Esophagus muscularis mucosa (tissue), 4 donors: ENCODE measurements at regions not wholly inside any gene's neighbourhood (a gene's known extent, or its start where the extent isn't known, plus 50 kb on each side); places are given as distances from the start of the nearest gene placed in this dataset.

Experiments
- DNase-seq: peaks from one replicate; pipeline ENCODE4 v3.0.0-alpha.2; 2017; ENCODE audit errors: extremely low spot score
- H3K27ac ChIP-seq, 4 donors: fragments of 200-600 bp; sonication (generic); replicated peaks in 1 of 4; 1 replicate in 3 of 4; 2 replicates in 1 of 4; pipeline ENCODE4 v1.5.1; 2016 to 2019; ENCODE audit warnings: mild to moderate bottlenecking in 1 of 4
- H3K27me3 ChIP-seq, 4 donors: fragments of 200-600 bp; sonication (generic); one replicate each; pipeline versions ENCODE4 v1.5.1 to v1.6.0; 2016 to 2019
- H3K36me3 ChIP-seq, 4 donors: fragments of 200-600 bp; sonication (generic); one replicate each; pipeline ENCODE4 v1.5.1; 2016 to 2019
- H3K4me1 ChIP-seq, 4 donors: fragments of 200-600 bp; sonication (generic); one replicate each; pipeline ENCODE4 v1.5.1; 2016 to 2019
- H3K4me3 ChIP-seq, 4 donors: fragments of 200-600 bp; sonication (generic); 1 replicate in 2 of 4; 2 replicates in 2 of 4; pipeline ENCODE4 v1.5.1; 2016 to 2019; ENCODE audit warnings: mild to moderate bottlenecking in 4 of 4, moderate library complexity in 1 of 4
- H3K9me3 ChIP-seq, 4 donors: fragments of 200-600 bp; sonication (generic); 1 replicate in 3 of 4; 2 replicates in 1 of 4; pipeline ENCODE4 v1.5.1; 2016 to 2019
- EP300 ChIP-seq: sonication (generic); formaldehyde crosslinking; IDR thresholded peaks from one replicate; pipeline ENCODE4 v1.6.1; 2017; ENCODE audit warnings: antibody characterized with exemption
- POLR2A ChIP-seq: fragments of 450-650 bp; IDR thresholded peaks from one replicate; pipeline ENCODE4 v1.6.1; 2017; ENCODE audit warnings: antibody characterized with exemption, moderate library complexity, mild to moderate bottlenecking, low read depth
- POLR2AphosphoS5 ChIP-seq, 2 donors: sonication (generic); formaldehyde crosslinking; IDR thresholded peaks; one replicate each; pipeline ENCODE4 v1.6.1; 2017; ENCODE audit warnings: antibody characterized with exemption in 2 of 2
- WGBS: methylation state at CpG from one replicate; pipeline ENCODE4 v1.1.5; 2018; 5-methylcytosine and 5-hydroxymethylcytosine counted together
- intact Hi-C: fragments of 100-400 bp; cut with DNase I; formaldehyde crosslinking; loops from one replicate; pipeline ENCODE4 v1.15.1; 2023
- TF ChIP-seq, protein P1 (sequence below), 3 experiments: fragments of 200-600 bp in 2 of 3; fragments of 450-650 bp in 1 of 3; sonication (generic) in 2 of 3; IDR thresholded peaks; one replicate each; pipeline ENCODE4 v1.5.1; 2017 to 2019; ENCODE audit warnings: antibody characterized with exemption in 3 of 3, mild to moderate bottlenecking in 2 of 3, moderate library complexity in 1 of 3

DNA sequence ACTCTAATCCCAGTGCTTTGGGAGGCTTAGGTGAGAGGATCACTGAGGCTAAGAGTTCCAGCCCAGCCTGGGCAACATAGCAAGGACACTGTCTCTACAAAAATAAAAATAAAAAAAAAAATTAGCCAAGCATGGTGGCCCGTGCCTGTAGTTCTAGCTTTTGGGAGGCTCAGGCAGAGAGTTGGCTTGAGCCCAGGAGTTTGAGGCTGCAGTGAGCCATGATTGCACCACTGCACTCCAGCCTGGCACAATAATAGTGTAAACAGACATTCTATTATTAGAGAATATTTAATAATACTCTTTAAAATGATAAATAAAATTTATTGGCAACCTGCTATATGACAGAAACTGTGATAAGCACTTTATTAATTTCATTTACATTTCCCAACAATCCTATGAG lies 908.9 kb downstream of the TUSC7 start:
- 73% methylated on average over 1 of the region's 1 CpG for WGBS
- intact Hi-C loops = no loop called here

DNA sequence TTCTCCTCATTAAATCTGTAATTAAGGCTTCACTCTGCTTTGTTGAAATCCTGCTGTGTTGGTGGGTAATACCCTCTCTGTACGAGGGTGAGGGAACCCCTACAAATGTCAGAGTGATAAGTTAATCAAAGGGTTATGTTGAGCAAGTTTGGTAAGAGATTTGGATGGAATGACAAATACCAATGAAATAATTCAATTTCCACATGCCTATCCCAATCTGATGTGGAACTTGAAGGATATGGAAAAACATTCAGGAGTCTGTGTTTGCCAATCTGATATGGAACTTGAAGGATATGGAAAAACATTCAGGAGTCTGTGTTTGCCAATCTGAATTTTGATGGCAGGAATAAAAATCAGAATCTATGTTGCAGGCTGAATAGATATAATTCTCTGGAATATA lies 910.2 kb downstream of the TUSC7 start:
- no peak overlapping the region for H3K27ac ChIP-seq
- H3K4me1 ChIP-seq = no peaks in the 10 kb centered on the region
- no peak overlapping the region for H3K4me3 ChIP-seq
- TF ChIP-seq POLR2A (no peak), POLR2AphosphoS5 (IDR thresholded peaks at IDR 0.05) (no peak), EP300 (no peak)
- TF ChIP-seq, protein P1, sequence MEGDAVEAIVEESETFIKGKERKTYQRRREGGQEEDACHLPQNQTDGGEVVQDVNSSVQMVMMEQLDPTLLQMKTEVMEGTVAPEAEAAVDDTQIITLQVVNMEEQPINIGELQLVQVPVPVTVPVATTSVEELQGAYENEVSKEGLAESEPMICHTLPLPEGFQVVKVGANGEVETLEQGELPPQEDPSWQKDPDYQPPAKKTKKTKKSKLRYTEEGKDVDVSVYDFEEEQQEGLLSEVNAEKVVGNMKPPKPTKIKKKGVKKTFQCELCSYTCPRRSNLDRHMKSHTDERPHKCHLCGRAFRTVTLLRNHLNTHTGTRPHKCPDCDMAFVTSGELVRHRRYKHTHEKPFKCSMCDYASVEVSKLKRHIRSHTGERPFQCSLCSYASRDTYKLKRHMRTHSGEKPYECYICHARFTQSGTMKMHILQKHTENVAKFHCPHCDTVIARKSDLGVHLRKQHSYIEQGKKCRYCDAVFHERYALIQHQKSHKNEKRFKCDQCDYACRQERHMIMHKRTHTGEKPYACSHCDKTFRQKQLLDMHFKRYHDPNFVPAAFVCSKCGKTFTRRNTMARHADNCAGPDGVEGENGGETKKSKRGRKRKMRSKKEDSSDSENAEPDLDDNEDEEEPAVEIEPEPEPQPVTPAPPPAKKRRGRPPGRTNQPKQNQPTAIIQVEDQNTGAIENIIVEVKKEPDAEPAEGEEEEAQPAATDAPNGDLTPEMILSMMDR (IDR thresholded peaks at IDR 0.05) = no peak
- H3K36me3 ChIP-seq = no peaks in the 10 kb centered on the region
- no peaks in the 10 kb centered on the region for H3K27me3 ChIP-seq
- H3K9me3 ChIP-seq = no peaks in the 10 kb centered on the region
- 78% methylated on average over 1 of the region's 1 CpG for WGBS
- intact Hi-C loops = no loop called here
- DNase-seq = no peak

More for the DNA sequence above, 908.9 kb downstream of the TUSC7 start:
- Histone ChIP-seq H3K4me3 (no peak overlapping the region), H3K9me3 (no peaks in the 10 kb centered on the region), H3K36me3 (no peaks in the 10 kb centered on the region), H3K27me3 (no peaks in the 10 kb centered on the region), H3K4me1 (no peaks in the 10 kb centered on the region), H3K27ac (no peak overlapping the region)
- TF ChIP-seq POLR2A = no peak
- TF ChIP-seq POLR2AphosphoS5 (IDR thresholded peaks at IDR 0.05) = no peak
- no peak for TF ChIP-seq EP300
- TF ChIP-seq, protein P1 (IDR thresholded peaks at IDR 0.05) = no peak
- no peak for DNase-seq

DNA sequence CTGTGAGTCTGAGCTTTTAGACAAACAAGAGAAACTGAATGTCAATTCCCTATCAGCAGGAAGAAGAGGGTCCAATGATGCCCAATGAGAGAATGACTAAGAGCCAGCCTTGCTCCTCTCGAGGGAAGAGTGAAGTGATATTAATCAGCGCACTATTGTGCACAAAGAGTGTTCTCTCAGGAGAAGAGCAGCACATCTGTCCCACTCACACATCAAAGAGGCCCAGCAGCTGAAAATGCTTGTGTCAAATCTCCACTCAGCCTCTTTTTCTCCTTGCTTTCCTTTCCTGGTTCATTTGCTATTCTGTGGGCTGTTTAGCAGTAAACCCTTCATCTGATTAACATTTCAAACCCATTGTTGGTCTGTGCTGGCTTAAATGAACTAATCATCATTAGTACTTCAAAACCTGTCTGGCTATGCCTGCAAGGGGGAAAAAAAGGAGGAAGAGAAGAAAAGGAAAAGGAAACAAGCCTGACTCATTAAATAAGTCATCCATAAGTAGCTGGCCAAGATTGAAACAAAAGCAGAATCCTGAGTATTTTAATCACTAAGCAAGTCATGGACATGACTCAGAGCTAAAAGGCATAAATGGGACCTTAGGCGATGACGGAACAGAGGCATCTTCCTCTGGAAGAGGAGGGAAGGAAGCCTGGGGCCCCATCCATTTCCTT lies 912.7 kb downstream of the TUSC7 start:
- 76% methylated on average over 4 of the region's 4 CpGs for WGBS
- TF ChIP-seq POLR2A (no peak), POLR2AphosphoS5 (IDR thresholded peaks at IDR 0.05) (no peak), EP300 (no peak)
- TF ChIP-seq, protein P1 (IDR thresholded peaks at IDR 0.05) = no peak

DNA sequence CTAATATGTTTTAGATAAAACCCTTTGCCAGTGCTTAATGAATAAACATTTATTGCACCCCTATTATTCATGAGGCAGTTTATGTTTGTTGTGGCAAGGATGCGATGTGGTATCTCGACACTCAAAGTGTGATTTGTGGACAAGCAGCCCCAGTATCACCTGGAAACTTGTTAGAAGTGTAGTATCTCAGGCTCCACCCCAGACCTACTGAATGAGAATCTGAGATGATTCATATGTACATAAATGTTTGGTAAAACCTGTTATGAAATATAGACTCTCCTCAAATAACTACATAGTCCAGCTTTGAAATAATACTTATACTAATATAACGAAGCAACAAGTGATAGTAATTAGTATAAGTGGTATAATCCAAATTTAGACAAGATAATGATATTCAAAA lies 914.8 kb downstream of the TUSC7 start:
- peaks cover 5 to 11% (median 11%) of the 10 kb centered on the region in 4 donors for H3K4me1 ChIP-seq
- no peaks in the 10 kb centered on the region for H3K27me3 ChIP-seq
- H3K4me3 ChIP-seq = no peak overlapping the region
- intact Hi-C loops = no loop called here
- no peak overlapping the region for H3K27ac ChIP-seq
- H3K9me3 ChIP-seq = no peaks in the 10 kb centered on the region
- 98% methylated on average over 3 of the region's 3 CpGs for WGBS
- DNase-seq = no peak
- TF ChIP-seq, protein P1 (IDR thresholded peaks at IDR 0.05) = no peak
- TF ChIP-seq POLR2A (no peak), EP300 (no peak), POLR2AphosphoS5 (IDR thresholded peaks at IDR 0.05) (no peak)
- H3K36me3 ChIP-seq = no peaks in the 10 kb centered on the region

More for the DNA sequence above, 912.7 kb downstream of the TUSC7 start:
- H3K9me3 ChIP-seq = no peaks in the 10 kb centered on the region
- no peak overlapping the region for H3K4me3 ChIP-seq
- no peak overlapping the region for H3K27ac ChIP-seq
- no peaks in the 10 kb centered on the region for H3K36me3 ChIP-seq
- intact Hi-C loops = no loop called here
- H3K4me1 ChIP-seq = no peaks in the 10 kb centered on the region
- H3K27me3 ChIP-seq = no peaks in the 10 kb centered on the region
- no peak for DNase-seq

DNA sequence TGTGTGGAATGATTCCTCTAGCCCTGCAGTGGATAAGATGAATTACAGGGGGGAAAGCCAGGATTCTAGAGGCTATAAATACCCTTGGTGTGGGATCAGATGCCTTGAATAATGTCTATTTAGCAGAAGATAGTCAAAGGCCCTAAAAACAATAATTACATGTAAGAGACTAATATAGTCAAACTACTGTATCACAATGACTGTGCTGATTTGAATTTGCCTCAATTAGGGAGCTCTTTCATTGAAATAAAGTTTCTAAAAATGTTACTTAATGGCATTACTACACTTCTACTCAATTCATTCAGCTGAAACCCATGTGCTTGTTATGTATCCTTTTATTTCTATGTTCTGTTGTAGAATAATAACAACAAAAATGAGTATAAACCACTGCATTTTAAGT lies 915.6 kb downstream of the TUSC7 start:
- Histone ChIP-seq H3K4me1 (peaks cover 5 to 18% (median 13%) of the 10 kb centered on the region in 4 donors), H3K27ac (no peak overlapping the region), H3K27me3 (no peaks in the 10 kb centered on the region), H3K4me3 (no peak overlapping the region), H3K36me3 (no peaks in the 10 kb centered on the region), H3K9me3 (no peaks in the 10 kb centered on the region)
- no peak for TF ChIP-seq POLR2A
- no peak for TF ChIP-seq EP300
- TF ChIP-seq, protein P1 (IDR thresholded peaks at IDR 0.05) = no peak
- TF ChIP-seq POLR2AphosphoS5 (IDR thresholded peaks at IDR 0.05) = no peak
- no peak for DNase-seq
- intact Hi-C loops = no loop called here
